ENCODE measurements at regions not wholly inside any gene's neighbourhood (a gene's known extent, or its start where the extent isn't known, plus 50 kb on each side); places are given as distances from the start of the nearest gene placed in this dataset.

- DNase-seq: no peak
These were observed 53.9 kb upstream of the NFE2L3 start for GRCh38 chr7:26097837-26098668.

- DNase-seq: no peak
These were observed 52.8 kb upstream of the NFE2L3 start for GRCh38 chr7:26099236-26099635.

- DNase-seq: peak in 1 of 56 donors; percentile 1
These were observed 51.3 kb upstream of the NFE2L3 start for GRCh38 chr7:26100406-26101339.

GRCh38 chr7:26101361-26102151 lies 50.4 kb upstream of the NFE2L3 start:
- DNase-seq: peak in 3 of 56 donors; percentile 2 to 13 (median 6)

DNA sequence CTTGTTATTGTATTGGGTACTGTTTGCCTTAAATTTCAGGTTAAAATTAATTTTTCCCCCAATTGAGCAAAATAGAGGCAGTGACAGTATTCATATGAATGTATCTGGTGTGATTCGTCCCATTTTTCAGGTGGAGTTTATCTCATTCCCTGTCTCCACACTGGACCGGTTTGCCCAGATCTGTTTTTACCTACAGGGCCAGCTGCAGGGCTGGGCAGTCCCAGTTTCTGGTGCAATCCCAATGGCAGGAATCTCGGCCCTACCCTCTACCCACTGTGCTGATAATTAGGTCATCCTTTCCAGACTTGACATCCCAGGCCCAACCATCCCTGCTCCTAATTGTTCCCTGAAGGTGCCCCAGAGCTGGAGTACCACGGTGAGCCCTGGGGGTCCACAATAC lies 49.8 kb upstream of the NFE2L3 start:
- no peak for DNase-seq
